GM18951 (cell line): ENCODE measurements at regions not wholly inside any gene's neighbourhood (a gene's known extent, or its start where the extent isn't known, plus 50 kb on each side); places are given as distances from the start of the nearest gene placed in this dataset.

Experiments used
- POLR2A ChIP-seq: IDR thresholded peaks from 4 replicates; pipeline ENCODE4 v1.6.1; 2011; ENCODE audit warnings: mild to moderate bottlenecking; ENCODE audit not compliant: insufficient read length, insufficient read depth; ENCODE audit errors: extremely low read depth
- in situ Hi-C: fragments of 300-500 bp; cut with MboI; formaldehyde crosslinking; loops from one replicate; pipeline ENCODE4 v1.12.0; 2022; ENCODE audit warnings: low sequenced_read_pairs, mixed read lengths, inconsistent platforms; ENCODE audit not compliant: unreplicated experiment

- no peak for TF ChIP-seq POLR2A
- in situ Hi-C loops, result no loop called here
These were observed 63.5 kb upstream of the PRDM11 start for GRCh38 chr11:45082744-45083543.

GRCh38 chr11:45083544-45084087 lies 62.8 kb upstream of the PRDM11 start:
- no peak for TF ChIP-seq POLR2A
- in situ Hi-C loops, result no loop called here

- in situ Hi-C loops, result no loop called here
- TF ChIP-seq POLR2A, result no peak
These were observed 60.6 kb upstream of the PRDM11 start for GRCh38 chr11:45085646-45086501.

GRCh38 chr11:45086526-45086925 lies 59.9 kb upstream of the PRDM11 start:
- TF ChIP-seq POLR2A, result no peak
- in situ Hi-C loops, result no loop called here

GRCh38 chr11:45087086-45087899 lies 59.1 kb upstream of the PRDM11 start:
- TF ChIP-seq POLR2A, result no peak
- in situ Hi-C loops, result no loop called here

GRCh38 chr11:45087900-45088160 lies 58.6 kb upstream of the PRDM11 start:
- in situ Hi-C loops, result no loop called here

GRCh38 chr11:45089251-45089650 lies 57.2 kb upstream of the PRDM11 start:
- no peak for TF ChIP-seq POLR2A
- in situ Hi-C loops, result no loop called here

More at GRCh38 chr11:45087900-45088160, 58.6 kb upstream of the PRDM11 start:
- TF ChIP-seq POLR2A, result no peak

GRCh38 chr11:45089676-45090499 lies 56.6 kb upstream of the PRDM11 start:
- in situ Hi-C loops, result no loop called here
- TF ChIP-seq POLR2A, result no peak

- in situ Hi-C loops, result no loop called here
- TF ChIP-seq POLR2A, result no peak
These were observed 55.8 kb upstream of the PRDM11 start for GRCh38 chr11:45090607-45091006.

GRCh38 chr11:45091563-45092403 lies 54.7 kb upstream of the PRDM11 start:
- in situ Hi-C loops, result no loop called here
- TF ChIP-seq POLR2A, result no peak

- in situ Hi-C loops, result no loop called here
- TF ChIP-seq POLR2A, result no peak
These were observed 54.0 kb upstream of the PRDM11 start for GRCh38 chr11:45092404-45092785.
